Fibroblast of villous mesenchyme (primary cell): ENCODE measurements at regions not wholly inside any gene's neighbourhood (a gene's known extent, or its start where the extent isn't known, plus 50 kb on each side); places are given as distances from the start of the nearest gene placed in this dataset.

Experiments
- DNase-seq: peaks from one replicate; pipeline ENCODE4 v3.0.0-alpha.2; 2010; ENCODE audit warnings: low read depth
- H3K4me3 ChIP-seq: 2 replicates; pipeline ENCODE4 v1.5.1; 2011; ENCODE audit warnings: low read depth, mild to moderate bottlenecking, low read length
- CTCF ChIP-seq: IDR thresholded peaks from 2 replicates; pipeline ENCODE4 v1.5.1; 2012; ENCODE audit warnings: low read depth, mild to moderate bottlenecking, low read length; ENCODE audit not compliant: insufficient read depth

- H3K4me3 ChIP-seq: no peak overlapping the region
- no peak for DNase-seq
- TF ChIP-seq CTCF: no peak
These were observed 62.7 kb upstream of the DOCK10 start for GRCh38 chr2:225104971-225105370.

GRCh38 chr2:225104321-225104720, 62.1 kb upstream of the DOCK10 start:
- no peak for TF ChIP-seq CTCF
- no peak overlapping the region for H3K4me3 ChIP-seq
- no peak for DNase-seq

- no peak overlapping the region for H3K4me3 ChIP-seq
- DNase-seq: peak; percentile 21
- no peak for TF ChIP-seq CTCF
These were observed 61.5 kb upstream of the DOCK10 start for GRCh38 chr2:225103737-225104141.

GRCh38 chr2:225100856-225101294, 58.6 kb upstream of the DOCK10 start:
- no peak overlapping the region for H3K4me3 ChIP-seq
- DNase-seq: peak; percentile 66
- no peak for TF ChIP-seq CTCF

GRCh38 chr2:225100269-225100668, 58.0 kb upstream of the DOCK10 start:
- no peak for TF ChIP-seq CTCF
- no peak for DNase-seq
- H3K4me3 ChIP-seq: no peak overlapping the region

GRCh38 chr2:225097035-225097434, 54.8 kb upstream of the DOCK10 start:
- H3K4me3 ChIP-seq: no peak overlapping the region
- TF ChIP-seq CTCF: no peak
- peak; percentile 54 for DNase-seq
